ENCODE measurements at regions not wholly inside any gene's neighbourhood (a gene's known extent, or its start where the extent isn't known, plus 50 kb on each side); places are given as distances from the start of the nearest gene placed in this dataset.
"Not testable (repeated sequence)": the region's sequence is repeated elsewhere in the genome, so short reads cannot be mapped to it uniquely, and the experiment has no call there.

DNA sequence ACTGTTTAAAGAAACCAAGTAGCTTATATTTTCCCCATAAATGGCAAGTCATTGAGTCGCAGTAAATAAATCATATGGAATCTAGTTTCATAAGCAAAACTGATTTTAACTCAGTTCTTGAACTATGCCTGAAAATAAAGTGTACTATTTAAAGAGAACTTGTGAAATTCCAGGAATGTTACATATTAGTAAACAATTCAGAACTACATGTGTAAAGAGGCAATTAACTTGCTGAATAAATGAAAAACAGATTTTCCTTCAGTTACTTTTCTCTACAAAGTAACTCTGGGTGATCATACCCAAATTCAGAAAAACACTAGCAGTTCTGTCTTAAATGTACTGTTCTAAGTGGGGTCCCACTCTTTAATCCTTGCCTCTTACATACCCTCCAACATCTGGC is 236.1 kb upstream of the EDNRA start:
- TF ChIP-seq, protein P1, sequence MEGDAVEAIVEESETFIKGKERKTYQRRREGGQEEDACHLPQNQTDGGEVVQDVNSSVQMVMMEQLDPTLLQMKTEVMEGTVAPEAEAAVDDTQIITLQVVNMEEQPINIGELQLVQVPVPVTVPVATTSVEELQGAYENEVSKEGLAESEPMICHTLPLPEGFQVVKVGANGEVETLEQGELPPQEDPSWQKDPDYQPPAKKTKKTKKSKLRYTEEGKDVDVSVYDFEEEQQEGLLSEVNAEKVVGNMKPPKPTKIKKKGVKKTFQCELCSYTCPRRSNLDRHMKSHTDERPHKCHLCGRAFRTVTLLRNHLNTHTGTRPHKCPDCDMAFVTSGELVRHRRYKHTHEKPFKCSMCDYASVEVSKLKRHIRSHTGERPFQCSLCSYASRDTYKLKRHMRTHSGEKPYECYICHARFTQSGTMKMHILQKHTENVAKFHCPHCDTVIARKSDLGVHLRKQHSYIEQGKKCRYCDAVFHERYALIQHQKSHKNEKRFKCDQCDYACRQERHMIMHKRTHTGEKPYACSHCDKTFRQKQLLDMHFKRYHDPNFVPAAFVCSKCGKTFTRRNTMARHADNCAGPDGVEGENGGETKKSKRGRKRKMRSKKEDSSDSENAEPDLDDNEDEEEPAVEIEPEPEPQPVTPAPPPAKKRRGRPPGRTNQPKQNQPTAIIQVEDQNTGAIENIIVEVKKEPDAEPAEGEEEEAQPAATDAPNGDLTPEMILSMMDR (IDR thresholded peaks at IDR 0.05; ENCODE audit: low read length, missing control alignments): no peak
- DNase-seq (ENCODE audit: low read depth): no peak
- no peak overlapping the region for H3K4me3 ChIP-seq (replicated peaks; ENCODE audit: low read depth, low read length)

DNA sequence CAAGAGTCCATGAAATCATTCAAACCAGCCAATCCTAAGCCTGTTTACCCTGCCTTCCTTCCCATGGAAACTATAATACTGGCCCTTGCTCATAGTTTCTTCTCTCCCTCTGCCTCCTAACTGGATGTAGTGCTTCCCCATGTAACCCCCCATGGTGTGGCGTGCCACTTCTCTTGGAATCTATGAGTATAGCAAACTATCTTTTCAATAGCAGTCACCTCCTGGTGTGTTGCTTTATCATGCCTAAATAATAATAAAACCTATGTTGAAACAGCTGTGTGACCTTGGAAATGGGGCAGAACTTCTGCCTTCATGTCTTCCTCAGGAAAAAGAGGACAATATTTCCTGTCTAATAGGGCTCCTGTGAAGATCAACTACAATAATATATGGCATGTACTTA is 234.8 kb upstream of the EDNRA start:
- TF ChIP-seq, protein P1 (IDR thresholded peaks at IDR 0.05; ENCODE audit: low read length, missing control alignments): no peak
- DNase-seq (ENCODE audit: low read depth): no peak
- no peak overlapping the region for H3K4me3 ChIP-seq (replicated peaks; ENCODE audit: low read depth, low read length)

DNA sequence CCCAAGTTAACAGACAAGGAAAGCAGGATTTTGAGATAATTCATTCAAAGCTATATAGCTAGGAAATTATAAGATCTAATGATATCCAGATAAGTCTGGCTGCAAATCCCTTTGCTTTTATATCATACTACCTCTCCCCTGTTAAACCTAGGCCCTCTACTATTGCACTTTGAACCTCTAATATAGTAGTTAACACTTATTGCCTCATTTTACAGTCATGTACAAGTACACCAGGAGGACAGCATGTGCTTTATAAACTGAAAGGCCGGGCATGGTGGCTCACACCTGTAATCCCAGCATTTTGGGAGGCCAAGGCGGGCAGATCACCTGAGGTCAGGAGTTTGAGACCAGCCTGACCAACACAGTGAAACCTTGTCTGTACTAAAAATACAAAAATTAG is 234.4 kb upstream of the EDNRA start:
- not testable (repeated sequence) for DNase-seq (ENCODE audit: low read depth); H3K4me3 ChIP-seq (replicated peaks; ENCODE audit: low read depth, low read length)

DNA sequence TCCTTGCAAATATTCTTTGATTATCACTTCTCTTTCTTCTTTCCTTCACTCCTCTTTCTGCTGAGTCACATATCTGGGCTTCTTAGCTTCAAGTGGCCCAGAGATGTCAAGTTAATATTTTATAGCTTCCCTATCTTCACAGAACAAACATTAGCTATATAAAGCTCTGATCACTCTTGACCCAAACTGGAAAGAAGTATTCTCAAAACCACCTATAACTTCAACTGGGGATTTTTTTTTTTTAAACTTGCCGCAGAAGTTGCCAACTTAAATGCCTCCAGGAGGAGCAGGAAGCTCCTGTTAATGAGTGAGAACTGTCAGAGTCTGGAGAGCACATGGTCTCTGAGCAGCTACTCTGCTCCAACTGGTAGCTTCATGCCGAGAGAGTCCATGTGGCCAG is 233.3 kb upstream of the EDNRA start:
- no peak for DNase-seq (ENCODE audit: low read depth)
- no peak overlapping the region for H3K4me3 ChIP-seq (replicated peaks; ENCODE audit: low read depth, low read length)
- TF ChIP-seq, protein P1 (IDR thresholded peaks at IDR 0.05; ENCODE audit: low read length, missing control alignments): no peak

DNA sequence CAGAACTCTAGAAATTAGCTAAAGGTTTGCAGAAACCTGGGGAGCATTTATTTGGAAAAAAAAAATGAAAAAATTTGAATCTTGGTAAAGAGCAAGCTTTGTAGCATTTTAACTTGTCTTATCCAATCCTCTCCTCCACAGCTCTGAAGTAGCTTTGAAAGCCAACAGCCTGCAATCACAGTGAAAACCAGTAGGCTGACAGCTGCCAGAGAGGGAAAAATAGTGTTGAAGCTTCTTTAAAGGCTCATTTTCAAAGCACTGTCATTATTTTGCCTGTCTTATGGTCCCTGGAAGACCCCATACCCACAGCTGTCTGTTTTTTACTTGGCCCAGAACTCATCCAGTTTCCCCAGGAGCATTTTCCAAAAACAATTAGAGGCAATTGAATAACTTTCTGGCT is 230.8 kb upstream of the EDNRA start:
- TF ChIP-seq, protein P1 (IDR thresholded peaks at IDR 0.05; ENCODE audit: low read length, missing control alignments): no peak
- H3K4me3 ChIP-seq (replicated peaks; ENCODE audit: low read depth, low read length): no peak overlapping the region
- no peak for DNase-seq (ENCODE audit: low read depth)

DNA sequence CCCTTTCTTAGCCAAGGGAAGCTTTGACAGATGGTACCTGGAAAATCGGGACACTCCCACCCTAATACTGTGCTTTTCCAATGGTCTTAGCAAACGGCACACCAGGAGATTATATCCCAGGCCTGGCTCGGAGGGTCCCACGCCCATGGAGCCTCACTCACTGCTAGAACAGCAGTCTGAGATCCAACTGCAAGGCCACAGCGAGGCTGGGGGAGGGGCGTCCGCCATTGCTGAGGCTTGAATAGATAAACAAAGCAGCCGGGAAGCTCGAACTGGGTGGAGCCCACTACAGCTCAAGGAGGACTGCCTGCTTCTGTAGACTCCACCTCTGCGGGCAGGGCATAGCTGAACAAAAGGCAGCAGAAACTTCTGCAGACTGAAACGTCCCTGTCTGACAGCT is 225.6 kb upstream of the EDNRA start:
- not testable (repeated sequence) for H3K4me3 ChIP-seq (replicated peaks; ENCODE audit: low read depth, low read length); DNase-seq (ENCODE audit: low read depth)

DNA sequence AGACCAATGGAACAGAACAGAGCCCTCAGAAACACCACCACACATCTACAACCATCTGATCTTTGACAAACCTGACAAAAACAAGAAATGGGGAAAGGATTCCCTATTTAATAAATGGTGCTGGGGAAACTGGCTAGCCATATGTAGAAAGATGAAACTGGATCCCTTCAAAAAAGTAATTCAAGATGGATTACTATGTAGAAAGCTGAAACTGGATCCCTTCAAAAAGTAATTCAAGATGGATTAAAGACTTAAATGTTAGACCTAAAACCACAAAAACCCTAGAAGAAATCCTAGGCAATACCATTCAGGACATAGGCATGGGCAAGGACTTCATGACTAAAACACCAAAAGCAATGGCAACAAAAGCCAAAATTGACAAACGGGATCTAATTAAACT is 221.6 kb upstream of the EDNRA start:
- not testable (repeated sequence) for DNase-seq (ENCODE audit: low read depth); H3K4me3 ChIP-seq (replicated peaks; ENCODE audit: low read depth, low read length)

DNA sequence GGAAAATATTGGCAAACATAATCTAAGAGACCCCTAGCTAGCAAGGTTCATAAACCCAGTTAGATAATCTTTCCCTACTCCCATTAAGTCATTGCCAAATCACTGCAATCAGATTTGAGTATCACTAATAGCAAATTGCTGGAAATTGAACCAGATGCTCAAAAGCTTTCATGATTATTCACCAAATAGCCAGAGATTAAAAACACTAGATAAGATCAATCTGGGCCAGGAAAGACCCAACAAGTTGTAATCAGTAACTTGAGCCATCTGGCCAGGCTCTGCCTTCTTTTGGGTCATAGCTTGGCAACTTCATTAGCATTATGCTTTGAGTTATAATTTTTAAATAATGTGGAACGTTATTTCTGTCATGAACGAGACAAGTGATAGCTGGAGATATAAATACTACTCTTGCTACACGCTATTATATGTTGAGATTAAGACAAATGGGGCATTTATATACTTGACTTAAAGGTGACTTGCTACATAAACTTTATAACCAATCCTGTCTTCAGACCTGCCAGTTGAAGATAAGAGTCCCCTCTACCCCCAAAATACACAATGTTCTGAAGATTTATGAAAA is 196.6 kb upstream of the EDNRA start:
- no peak for DNase-seq (ENCODE audit: low read depth)
- TF ChIP-seq, protein P1 (IDR thresholded peaks at IDR 0.05; ENCODE audit: low read length, missing control alignments): no peak
- H3K4me3 ChIP-seq (replicated peaks; ENCODE audit: low read depth, low read length): no peak overlapping the region

DNA sequence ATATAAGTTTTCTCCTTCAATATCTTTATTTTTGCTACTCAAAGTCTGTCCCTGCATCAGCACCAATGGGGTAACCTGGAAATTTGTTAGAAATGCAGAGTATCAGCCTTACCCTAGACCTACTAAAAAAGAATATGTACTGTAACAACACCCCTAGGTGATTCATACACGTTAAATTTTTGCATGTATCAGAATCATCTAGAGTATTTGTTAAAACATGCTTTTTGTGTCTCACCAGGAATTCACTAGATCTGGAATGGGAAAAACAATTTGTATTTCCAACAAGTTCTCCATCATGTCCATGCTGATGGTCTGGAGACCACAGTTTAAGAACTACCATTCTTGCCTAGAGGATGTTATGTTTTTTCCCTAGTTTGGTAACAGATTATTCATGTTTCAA is 196.0 kb upstream of the EDNRA start:
- H3K4me3 ChIP-seq (replicated peaks; ENCODE audit: low read depth, low read length): no peak overlapping the region
- no peak for DNase-seq (ENCODE audit: low read depth)
- TF ChIP-seq, protein P1 (IDR thresholded peaks at IDR 0.05; ENCODE audit: low read length, missing control alignments): no peak
